ENCODE measurements at regions not wholly inside any gene's neighbourhood (a gene's known extent, or its start where the extent isn't known, plus 50 kb on each side); places are given as distances from the start of the nearest gene placed in this dataset.

- no peak for DNase-seq (ENCODE audit: low read depth)
- H3K4me3 ChIP-seq (ENCODE audit: low read depth, low read length), result no peak overlapping the region
- no peak for TF ChIP-seq CTCF (conservative IDR thresholded peaks at IDR 0.05; ENCODE audit: low read depth, low read length)
Observed at GRCh38 chr16:65608455-65608854, 486.6 kb upstream of the CDH11 start.

- no peak for TF ChIP-seq CTCF (conservative IDR thresholded peaks at IDR 0.05; ENCODE audit: low read depth, low read length)
- no peak for DNase-seq (ENCODE audit: low read depth)
- H3K4me3 ChIP-seq (ENCODE audit: low read depth, low read length), result no peak overlapping the region
Observed at GRCh38 chr16:65604771-65605170, 482.9 kb upstream of the CDH11 start.

GRCh38 chr16:65601781-65602180 lies 479.9 kb upstream of the CDH11 start:
- TF ChIP-seq CTCF (conservative IDR thresholded peaks at IDR 0.05; ENCODE audit: low read depth, low read length), result no peak
- peak; percentile 80 for DNase-seq (ENCODE audit: low read depth)
- H3K4me3 ChIP-seq (ENCODE audit: low read depth, low read length), result no peak overlapping the region

- DNase-seq (ENCODE audit: low read depth), result peak; percentile 14
- TF ChIP-seq CTCF (conservative IDR thresholded peaks at IDR 0.05; ENCODE audit: low read depth, low read length), result no peak
- H3K4me3 ChIP-seq (ENCODE audit: low read depth, low read length), result no peak overlapping the region
Observed at GRCh38 chr16:65600629-65601028, 478.8 kb upstream of the CDH11 start.

GRCh38 chr16:65600046-65600445 lies 478.2 kb upstream of the CDH11 start:
- H3K4me3 ChIP-seq (ENCODE audit: low read depth, low read length), result no peak overlapping the region
- DNase-seq (ENCODE audit: low read depth), result peak; percentile 32
- no peak for TF ChIP-seq CTCF (conservative IDR thresholded peaks at IDR 0.05; ENCODE audit: low read depth, low read length)

GRCh38 chr16:65598621-65599020 lies 476.8 kb upstream of the CDH11 start:
- no peak overlapping the region for H3K4me3 ChIP-seq (ENCODE audit: low read depth, low read length)
- DNase-seq (ENCODE audit: low read depth), result no peak
- no peak for TF ChIP-seq CTCF (conservative IDR thresholded peaks at IDR 0.05; ENCODE audit: low read depth, low read length)

- DNase-seq (ENCODE audit: low read depth), result no peak
- no peak for TF ChIP-seq CTCF (conservative IDR thresholded peaks at IDR 0.05; ENCODE audit: low read depth, low read length)
- no peak overlapping the region for H3K4me3 ChIP-seq (ENCODE audit: low read depth, low read length)
Observed at GRCh38 chr16:65583498-65583897, 461.6 kb upstream of the CDH11 start.

Measured in choroid plexus epithelial cell (primary cell).